ENCODE measurements at regions not wholly inside any gene's neighbourhood (a gene's known extent, or its start where the extent isn't known, plus 50 kb on each side); places are given as distances from the start of the nearest gene placed in this dataset.
"Not testable (repeated sequence)": the region's sequence is repeated elsewhere in the genome, so short reads cannot be mapped to it uniquely, and the experiment has no call there.

GRCh38 chr2:87587934-87588333 is 160.0 kb upstream of the PLGLB2 start:
- ATAC-seq; intact Hi-C loops (cut with micrococcal nuclease): not testable (repeated sequence)

GRCh38 chr2:87592974-87593373 is 154.9 kb upstream of the PLGLB2 start:
- intact Hi-C loops (cut with micrococcal nuclease); DNase-seq; ATAC-seq: not testable (repeated sequence)

More at GRCh38 chr2:87587934-87588333, 160.0 kb upstream of the PLGLB2 start:
- not testable (repeated sequence) for DNase-seq

GRCh38 chr2:87593784-87594610 is 153.9 kb upstream of the PLGLB2 start:
- DNase-seq = peak; percentile 89
- peak; percentile 82 for ATAC-seq
- intact Hi-C loops (cut with micrococcal nuclease) = not testable (repeated sequence)

- intact Hi-C loops (cut with micrococcal nuclease) = not testable (repeated sequence)
- peak; percentile 46 for DNase-seq
- peak; percentile 71 for ATAC-seq
Observed at GRCh38 chr2:87594611-87594992, 153.3 kb upstream of the PLGLB2 start.

GRCh38 chr2:87595017-87595416 is 152.9 kb upstream of the PLGLB2 start:
- DNase-seq (peak; percentile 70), ATAC-seq (peak; percentile 91)
- intact Hi-C loops (cut with micrococcal nuclease) = not testable (repeated sequence)

GRCh38 chr2:87600961-87601360 is 146.9 kb upstream of the PLGLB2 start:
- DNase-seq; ATAC-seq; intact Hi-C loops (cut with micrococcal nuclease): not testable (repeated sequence)

GRCh38 chr2:87602118-87602517 is 145.8 kb upstream of the PLGLB2 start:
- DNase-seq; ATAC-seq; intact Hi-C loops (cut with micrococcal nuclease): not testable (repeated sequence)

GRCh38 chr2:87602728-87603127 is 145.2 kb upstream of the PLGLB2 start:
- peak; percentile 59 for ATAC-seq
- DNase-seq; intact Hi-C loops (cut with micrococcal nuclease): not testable (repeated sequence)

- ATAC-seq = peak; percentile 51
- intact Hi-C loops (cut with micrococcal nuclease); DNase-seq: not testable (repeated sequence)
Observed at GRCh38 chr2:87603418-87604278, 144.2 kb upstream of the PLGLB2 start.

GRCh38 chr2:87604279-87604818 is 143.5 kb upstream of the PLGLB2 start:
- ATAC-seq (peak; percentile 90), DNase-seq (peak; percentile 82)
- intact Hi-C loops (cut with micrococcal nuclease) = not testable (repeated sequence)

GRCh38 chr2:87604980-87605379 is 142.9 kb upstream of the PLGLB2 start:
- ATAC-seq; DNase-seq; intact Hi-C loops (cut with micrococcal nuclease): not testable (repeated sequence)

GRCh38 chr2:87608377-87609166 is 139.3 kb upstream of the PLGLB2 start:
- DNase-seq; intact Hi-C loops (cut with micrococcal nuclease); ATAC-seq: not testable (repeated sequence)

GRCh38 chr2:87610974-87611373 is 136.9 kb upstream of the PLGLB2 start:
- DNase-seq; intact Hi-C loops (cut with micrococcal nuclease); ATAC-seq: not testable (repeated sequence)

- DNase-seq; ATAC-seq; intact Hi-C loops (cut with micrococcal nuclease): not testable (repeated sequence)
Observed at GRCh38 chr2:87611416-87611815, 136.5 kb upstream of the PLGLB2 start.

GRCh38 chr2:87611956-87612355 is 135.9 kb upstream of the PLGLB2 start:
- ATAC-seq = peak; percentile 23
- DNase-seq; intact Hi-C loops (cut with micrococcal nuclease): not testable (repeated sequence)

GRCh38 chr2:87614829-87615434 is 133.0 kb upstream of the PLGLB2 start:
- intact Hi-C loops (cut with micrococcal nuclease); DNase-seq: not testable (repeated sequence)
- peak; percentile 93 for ATAC-seq

- DNase-seq, ATAC-seq: not testable (repeated sequence)
Observed at GRCh38 chr2:87619121-87619520, 128.8 kb upstream of the PLGLB2 start.

GRCh38 chr2:87621139-87621538 is 126.7 kb upstream of the PLGLB2 start:
- intact Hi-C loops (cut with micrococcal nuclease); ATAC-seq; DNase-seq: not testable (repeated sequence)

More at GRCh38 chr2:87619121-87619520, 128.8 kb upstream of the PLGLB2 start:
- intact Hi-C loops (cut with micrococcal nuclease) = not testable (repeated sequence)

All from left ventricle myocardium superior (tissue), 1 donor.